ENCODE measurements at regions not wholly inside any gene's neighbourhood (a gene's known extent, or its start where the extent isn't known, plus 50 kb on each side); places are given as distances from the start of the nearest gene placed in this dataset.

DNA sequence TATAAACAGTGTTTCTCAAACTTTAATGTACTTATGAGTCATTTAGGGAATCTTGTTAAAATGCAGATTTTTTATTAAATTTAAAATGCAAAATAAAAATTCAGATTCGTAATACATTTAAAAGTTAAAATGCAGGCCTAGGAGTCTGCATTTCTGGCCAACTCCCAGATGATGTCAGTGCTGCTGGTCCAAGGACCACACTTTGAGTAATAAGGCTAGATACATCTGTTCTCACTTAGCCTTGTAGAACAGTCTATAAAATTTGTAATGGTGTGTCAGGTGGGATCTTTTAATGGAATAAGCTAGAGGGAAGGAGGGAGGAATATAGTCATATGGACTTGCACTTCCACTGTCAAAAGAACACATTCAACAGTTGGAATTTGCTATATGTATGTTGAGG is 295.6 kb upstream of the BMP2 start:
- TF ChIP-seq, protein P1, sequence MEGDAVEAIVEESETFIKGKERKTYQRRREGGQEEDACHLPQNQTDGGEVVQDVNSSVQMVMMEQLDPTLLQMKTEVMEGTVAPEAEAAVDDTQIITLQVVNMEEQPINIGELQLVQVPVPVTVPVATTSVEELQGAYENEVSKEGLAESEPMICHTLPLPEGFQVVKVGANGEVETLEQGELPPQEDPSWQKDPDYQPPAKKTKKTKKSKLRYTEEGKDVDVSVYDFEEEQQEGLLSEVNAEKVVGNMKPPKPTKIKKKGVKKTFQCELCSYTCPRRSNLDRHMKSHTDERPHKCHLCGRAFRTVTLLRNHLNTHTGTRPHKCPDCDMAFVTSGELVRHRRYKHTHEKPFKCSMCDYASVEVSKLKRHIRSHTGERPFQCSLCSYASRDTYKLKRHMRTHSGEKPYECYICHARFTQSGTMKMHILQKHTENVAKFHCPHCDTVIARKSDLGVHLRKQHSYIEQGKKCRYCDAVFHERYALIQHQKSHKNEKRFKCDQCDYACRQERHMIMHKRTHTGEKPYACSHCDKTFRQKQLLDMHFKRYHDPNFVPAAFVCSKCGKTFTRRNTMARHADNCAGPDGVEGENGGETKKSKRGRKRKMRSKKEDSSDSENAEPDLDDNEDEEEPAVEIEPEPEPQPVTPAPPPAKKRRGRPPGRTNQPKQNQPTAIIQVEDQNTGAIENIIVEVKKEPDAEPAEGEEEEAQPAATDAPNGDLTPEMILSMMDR (IDR thresholded peaks at IDR 0.05; ENCODE audit: low read depth, low read length), result no peak
- TF ChIP-seq EZH2phosphoT487 (IDR thresholded peaks at IDR 0.05; ENCODE audit: low read depth), result no peak
